GM12878 (cell line): ENCODE measurements at regions not wholly inside any gene's neighbourhood (a gene's known extent, or its start where the extent isn't known, plus 50 kb on each side); places are given as distances from the start of the nearest gene placed in this dataset.

Experiments used
- ATAC-seq: fragments of 200-7000 bp; cut with Tn5 transposase; 3 replicates; pipeline ENCODE4 v1.9.1; 2020; ENCODE audit warnings: mild to moderate bottlenecking, moderate library complexity
- BruUV-seq: library from RNA; stranded (reverse); fragments of 400-500 nt; replicated peaks from 2 replicates; lab custom pipeline; 2021; lab: Mats Ljungman, UMichigan
- CTCF ChIA-PET: fragments of 300-600 bp; sonication (Branson Sonifier 250); formaldehyde crosslinking; extraction: SDS; loops from one replicate; lab custom pipeline; 2021; ENCODE audit warnings: inconsistent platforms; lab: Yijun Ruan, JAX
- POLR2A ChIA-PET: fragments of 350-600 bp; formaldehyde crosslinking; extraction: SDS; loops from one replicate; lab custom pipeline; 2021; ENCODE audit warnings: inconsistent platforms; lab: Charles Lee
- RAD21 ChIA-PET: fragments of 300-600 bp; sonication (Branson Sonifier 250); formaldehyde crosslinking; loops from one replicate; lab custom pipeline; 2023; ENCODE audit warnings: antibody characterized with exemption; ENCODE audit not compliant: unreplicated experiment; lab: Charles Lee
- SMC1A ChIA-PET: fragments of 300-600 bp; sonication (Branson Sonifier 250); formaldehyde crosslinking; loops from one replicate; lab custom pipeline; 2023; ENCODE audit not compliant: unreplicated experiment, uncharacterized antibody; lab: Charles Lee
- DNase-seq: peaks from one replicate; pipeline ENCODE4 v3.0.0-alpha.2; 2011; ENCODE audit warnings: low read depth, low spot score
- FAIRE-seq: peaks from 3 replicates; lab custom pipeline; 2011; peaks lifted over from hg19 to GRCh38; lab: Jason Lieb, UNC
- H2AFZ ChIP-seq: 2 replicates; pipeline ENCODE4 v1.6.0; 2011; ENCODE audit warnings: low read depth, low read length, control low read depth; ENCODE audit not compliant: control insufficient read depth
- H3K27ac ChIP-seq: 2 replicates; pipeline ENCODE4 v1.5.1; 2011; ENCODE audit warnings: control low read depth; ENCODE audit not compliant: control insufficient read depth, insufficient read depth
- H3K27me3 ChIP-seq, 2 experiments: replicated peaks in 1 of 2; 2 replicates each; pipeline versions ENCODE4 v1.6.0 to v1.6.1; 2011; ENCODE audit warnings: low read length in 1 of 2; ENCODE audit not compliant: control insufficient read depth in 2 of 2, insufficient read depth in 2 of 2
- H3K36me3 ChIP-seq, 2 experiments: 2 replicates each; pipeline ENCODE4 v1.5.1; 2011; ENCODE audit warnings: low read length in 1 of 2; ENCODE audit not compliant: control insufficient read depth in 2 of 2, insufficient read depth in 2 of 2
- H3K4me1 ChIP-seq: 2 replicates; pipeline ENCODE4 v1.6.1; 2011; ENCODE audit warnings: mild to moderate bottlenecking, low read length, moderate library complexity, mixed read lengths; ENCODE audit not compliant: control insufficient read depth, insufficient read depth
- H3K4me2 ChIP-seq: 2 replicates; pipeline ENCODE4 v1.6.0; 2011; ENCODE audit warnings: control low read depth; ENCODE audit not compliant: control insufficient read depth, insufficient read depth
- H3K4me3 ChIP-seq: fragments of 200-600 bp; sonication (generic); 2 replicates; pipeline ENCODE4 v1.5.1; 2016
- H3K79me2 ChIP-seq: 2 replicates; pipeline ENCODE4 v1.6.0; 2011; ENCODE audit warnings: low read length; ENCODE audit not compliant: control insufficient read depth, insufficient read depth
- H3K9ac ChIP-seq: 2 replicates; pipeline ENCODE4 v1.8.0; 2011; ENCODE audit warnings: low read length, control low read depth, mixed read lengths; ENCODE audit not compliant: control insufficient read depth, insufficient read depth
- H3K9me3 ChIP-seq: replicated peaks from 3 replicates; pipeline ENCODE4 v1.5.1; 2011; ENCODE audit warnings: mild to moderate bottlenecking, low read length; ENCODE audit not compliant: control insufficient read depth, insufficient read depth
- H4K20me1 ChIP-seq: 2 replicates; pipeline ENCODE4 v1.6.0; 2011; ENCODE audit not compliant: control insufficient read depth, insufficient read depth
- BACH1 ChIP-seq: fragments of 450-650 bp; IDR thresholded peaks from 2 replicates; pipeline ENCODE4 v1.6.1; 2017; ENCODE audit warnings: mild to moderate bottlenecking, borderline replicate concordance
- BCL11A ChIP-seq: IDR thresholded peaks from 2 replicates; pipeline ENCODE4 v1.6.1; 2011; ENCODE audit warnings: low read depth, low read length
- CBX5 ChIP-seq: sonication (generic); IDR thresholded peaks from 2 replicates; pipeline ENCODE4 v1.6.1; 2016; ENCODE audit warnings: low read depth, moderate library complexity, mild to moderate bottlenecking, inconsistent platforms
- CEBPB ChIP-seq, 2 experiments: fragments of 150-350 bp in 1 of 2; IDR thresholded peaks; 2 replicates each; pipeline ENCODE4 v1.6.1; 2012 to 2014; ENCODE audit warnings: low read depth in 2 of 2, low read length in 2 of 2, borderline replicate concordance in 1 of 2, inconsistent platforms in 1 of 2
- ELK1 ChIP-seq: IDR thresholded peaks from 2 replicates; pipeline ENCODE4 v1.6.1; 2012; ENCODE audit warnings: low read depth, low read length, improper control_type of control experiment
- GABPA ChIP-seq: IDR thresholded peaks from 2 replicates; pipeline ENCODE4 v1.6.1; 2014; ENCODE audit warnings: antibody characterized with exemption, low read depth, mild to moderate bottlenecking, inconsistent platforms
- HDAC6 ChIP-seq: fragments of 200-600 bp; sonication (generic); IDR thresholded peaks from one replicate; pipeline ENCODE4 v1.8.0; 2017; ENCODE audit warnings: antibody characterized with exemption; ENCODE audit not compliant: unreplicated experiment
- LARP7 ChIP-seq: fragments of 450-650 bp; IDR thresholded peaks from 2 replicates; pipeline ENCODE4 v1.6.1; 2017; ENCODE audit warnings: mild to moderate bottlenecking
- NR2C1 ChIP-seq: fragments of 450-650 bp; IDR thresholded peaks from 2 replicates; pipeline ENCODE4 v1.6.1; 2017; ENCODE audit warnings: antibody characterized with exemption, mild to moderate bottlenecking, moderate library complexity
- POLR2AphosphoS5 ChIP-seq: IDR thresholded peaks from 2 replicates; pipeline ENCODE4 v1.6.1; 2011; ENCODE audit warnings: mild to moderate bottlenecking, low read length, inconsistent platforms
- SMAD1 ChIP-seq: fragments of 450-650 bp; IDR thresholded peaks from 2 replicates; pipeline ENCODE4 v1.6.1; 2018; ENCODE audit warnings: mild to moderate bottlenecking, low read depth; ENCODE audit not compliant: partially characterized antibody
- SP1 ChIP-seq: IDR thresholded peaks from one replicate; pipeline ENCODE4 v1.6.1; 2011; ENCODE audit warnings: low read depth, low read length
- SRF ChIP-seq, 2 experiments: IDR thresholded peaks; 2 replicates each; pipeline ENCODE4 v1.6.1; 2011; ENCODE audit warnings: low read depth in 2 of 2, low read length in 2 of 2, mild to moderate bottlenecking in 1 of 2, moderate library complexity in 1 of 2
- TCF7 ChIP-seq: IDR thresholded peaks from 2 replicates; pipeline ENCODE4 v1.6.1; 2014; ENCODE audit warnings: antibody characterized with exemption, borderline replicate concordance
- USF1 ChIP-seq: IDR thresholded peaks from 2 replicates; pipeline ENCODE4 v1.6.1; 2011; ENCODE audit warnings: borderline replicate concordance, low read depth, mild to moderate bottlenecking, moderate library complexity, mixed read lengths, low read length; ENCODE audit not compliant: insufficient read depth; ENCODE audit errors: extremely low read length
- YBX1 ChIP-seq: fragments of 450-650 bp; IDR thresholded peaks from 2 replicates; pipeline ENCODE4 v1.6.1; 2016; ENCODE audit warnings: antibody characterized with exemption
- ZNF687 ChIP-seq: fragments of 450-650 bp; IDR thresholded peaks from 2 replicates; pipeline ENCODE4 v1.6.1; 2017; ENCODE audit warnings: mild to moderate bottlenecking, moderate library complexity
- ZZZ3 ChIP-seq: IDR thresholded peaks from 2 replicates; pipeline ENCODE4 v1.6.1; 2011; ENCODE audit warnings: low read depth; ENCODE audit not compliant: control insufficient read depth, insufficient read length
- WGBS: methylation state at CpG from one replicate; pipeline ENCODE4 v1.1.6; 2016; ENCODE audit warnings: low lambda C conversion rate; ENCODE audit not compliant: insufficient replicate concordance, insufficient coverage; ENCODE audit errors: missing lambda C conversion rate; 5-methylcytosine and 5-hydroxymethylcytosine counted together
- in situ Hi-C: fragments of 300-500 bp; cut with MboI; formaldehyde crosslinking; loops from 9 replicates; pipeline ENCODE4 v1.14.3; 2018; ENCODE audit warnings: mixed read lengths
- intact Hi-C: fragments of 100-400 bp; cut with micrococcal nuclease; formaldehyde crosslinking; loops from one replicate; pipeline ENCODE4 v1.14.2; 2022; ENCODE audit not compliant: unreplicated experiment
- TF ChIP-seq, protein P1 (sequence below): fragments of 450-650 bp; IDR thresholded peaks from 2 replicates; pipeline ENCODE4 v1.6.1; 2014; ENCODE audit warnings: mild to moderate bottlenecking

GRCh38 chr16:5461141-5461540 lies 363.5 kb upstream of the EEF2KMT start:
- H3K4me3 ChIP-seq: no peak overlapping the region
- FAIRE-seq (no peak), ATAC-seq (no peak)
- H3K4me1 ChIP-seq: no peaks in the 10 kb centered on the region
- ChIA-PET CTCF (no interaction called here), SMC1A (interaction anchor here (0.5 kb wide), 1 partner anchor 241 kb away, joined by 3 read pairs; no protein-coding TSS in a partner anchor)
- 19% methylated on average over 8 of the region's 8 CpGs for WGBS
- H2AFZ ChIP-seq: no peak overlapping the region
- H3K79me2 ChIP-seq: no peaks in the 10 kb centered on the region
- H3K4me2 ChIP-seq: no peak overlapping the region
- BruUV-seq: no TSS peak
- no peak overlapping the region for H3K27ac ChIP-seq
- no peak overlapping the region for H3K9ac ChIP-seq
- no peaks in the 10 kb centered on the region for H3K9me3 ChIP-seq
- TF ChIP-seq SP1 (no peak), SRF (IDR thresholded peaks at IDR 0.05; ENCODE audit: low read depth in 2 of 2, low read length in 2 of 2) (no peak), LARP7 (no peak), ELK1 (no peak), YBX1 (no peak), CEBPB (IDR thresholded peaks at IDR 0.05; ENCODE audit: borderline replicate concordance in 1 of 2, low read depth in 2 of 2, low read length in 2 of 2) (no peak), ZZZ3 (no peak), NR2C1 (no peak), USF1 (no peak), GABPA (no peak), CBX5 (no peak), POLR2AphosphoS5 (no peak), TCF7 (no peak), HDAC6 (no peak), SMAD1 (no peak), BCL11A (no peak), ZNF687 (no peak), BACH1 (no peak)
- TF ChIP-seq, protein P1, sequence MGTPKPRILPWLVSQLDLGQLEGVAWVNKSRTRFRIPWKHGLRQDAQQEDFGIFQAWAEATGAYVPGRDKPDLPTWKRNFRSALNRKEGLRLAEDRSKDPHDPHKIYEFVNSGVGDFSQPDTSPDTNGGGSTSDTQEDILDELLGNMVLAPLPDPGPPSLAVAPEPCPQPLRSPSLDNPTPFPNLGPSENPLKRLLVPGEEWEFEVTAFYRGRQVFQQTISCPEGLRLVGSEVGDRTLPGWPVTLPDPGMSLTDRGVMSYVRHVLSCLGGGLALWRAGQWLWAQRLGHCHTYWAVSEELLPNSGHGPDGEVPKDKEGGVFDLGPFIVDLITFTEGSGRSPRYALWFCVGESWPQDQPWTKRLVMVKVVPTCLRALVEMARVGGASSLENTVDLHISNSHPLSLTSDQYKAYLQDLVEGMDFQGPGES: no peak
- TF ChIP-seq, all 136 proteins: peak for 0
- no peaks in the 10 kb centered on the region for H3K36me3 ChIP-seq
- intact Hi-C loops: no loop called here
- H3K27me3 ChIP-seq: no peaks in the 10 kb centered on the region
- in situ Hi-C loops: no loop called here
- POLR2A ChIA-PET: interaction anchor here (0.6 kb wide), 1 partner anchor 29 kb away, joined by 3 read pairs; no protein-coding TSS in a partner anchor
- RAD21 ChIA-PET: no interaction called here
- H4K20me1 ChIP-seq: no peaks in the 10 kb centered on the region
- no peak for DNase-seq
